ENCODE measurements at regions not wholly inside any gene's neighbourhood (a gene's known extent, or its start where the extent isn't known, plus 50 kb on each side); places are given as distances from the start of the nearest gene placed in this dataset.

GRCh38 chr4:128556756-128557155 lies 252.7 kb upstream of the JADE1 start:
- Histone ChIP-seq H3K27me3 (no peaks in the 10 kb centered on the region), H3K9me3 (peaks cover 0 to under 1% (median 0%) of the 10 kb centered on the region in 12 donors), H3K4me1 (peaks cover 0 to 26% (median 14%) of the 10 kb centered on the region in 12 donors), H3K4me3 (no peak overlapping the region), H3K36me3 (no peaks in the 10 kb centered on the region), H3K27ac (no peak overlapping the region)
- ATAC-seq (no peak), DNase-seq (no peak)
- 86 to 94% (median 88%) methylated on average over 3 of the region's 3 CpGs for WGBS, 4 donors
- TF ChIP-seq POLR2A (IDR thresholded peaks at IDR 0.05): no peak
- TF ChIP-seq CTCF (IDR thresholded peaks at IDR 0.05): no peak
- intact Hi-C loops (cut with DNase I): loop anchor here in 4 of 10 donors (5.0 to 10.0 kb wide), 4 partner anchors 89 to 172 kb away; no protein-coding TSS in a partner anchor

DNA sequence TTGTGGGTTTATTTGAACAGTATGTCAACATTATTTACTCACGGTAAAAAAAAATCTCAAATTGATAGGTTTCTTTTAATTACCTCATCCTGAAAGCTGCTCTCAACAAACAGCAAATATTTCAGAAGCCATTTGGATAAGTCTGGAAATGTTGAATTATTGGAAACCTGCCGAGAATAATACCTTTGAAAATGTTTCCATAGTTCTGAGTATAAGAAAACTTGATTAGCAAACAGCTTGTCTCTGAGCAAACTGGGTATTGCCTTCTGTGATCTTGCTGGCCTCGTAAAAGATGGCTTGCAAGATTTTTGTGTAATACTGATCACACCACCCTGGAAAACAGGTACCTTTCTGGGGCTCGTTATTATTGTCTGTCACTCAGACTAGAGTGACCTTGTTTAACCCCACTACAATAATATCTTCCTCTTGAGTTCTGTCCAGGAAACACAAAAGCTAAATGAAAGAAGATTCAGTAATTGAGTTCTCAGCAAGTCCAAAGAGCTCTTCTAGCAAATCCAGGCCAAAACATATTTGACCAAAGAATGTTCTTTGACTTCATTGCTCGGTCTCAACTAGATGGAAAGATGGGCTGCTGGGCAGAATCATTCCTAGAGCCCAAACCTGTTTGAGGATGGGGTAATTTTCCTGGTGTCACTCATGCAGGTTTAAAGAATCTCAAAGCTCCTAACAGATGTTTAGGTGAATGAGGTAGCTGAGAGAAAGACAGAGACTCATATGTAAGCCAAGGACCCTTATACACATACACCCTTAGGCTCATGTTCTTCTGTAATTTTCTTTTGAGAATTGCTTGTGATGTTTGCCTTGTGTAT lies 255.6 kb upstream of the JADE1 start:
- WGBS, 4 donors: 15 to 28% (median 21%) methylated on average over 5 of the region's 5 CpGs
- TF ChIP-seq POLR2A (IDR thresholded peaks at IDR 0.05): no peak
- no peak for TF ChIP-seq CTCF (IDR thresholded peaks at IDR 0.05)
- peak in 2 of 4 donors; percentile 30 to 37 for ATAC-seq

GRCh38 chr4:128552586-128552907 lies 257.0 kb upstream of the JADE1 start:
- DNase-seq: no peak
- TF ChIP-seq CTCF (IDR thresholded peaks at IDR 0.05) (no peak), POLR2A (IDR thresholded peaks at IDR 0.05) (no peak)
- WGBS, 4 donors: 88 to 95% (median 90%) methylated on average over 4 of the region's 4 CpGs
- peaks cover 0 to 17% (median 12%) of the 10 kb centered on the region in 12 donors for H3K4me1 ChIP-seq
- intact Hi-C loops (cut with DNase I): loop anchor here in 7 of 10 donors (2.0 to 10.0 kb wide), 7 partner anchors 84 to 265 kb away; partner anchors contain the start of gene PGRMC2 (in 1 of the 7)
- H3K9me3 ChIP-seq: peaks cover 0 to 9% (median 0%) of the 10 kb centered on the region in 12 donors
- peak overlapping the region in 10 of 12 donors; percentile 86 to 95 (median 89) for H3K27ac ChIP-seq
- ATAC-seq: no peak
- H3K4me3 ChIP-seq: peak overlapping the region in 10 of 12 donors; percentile 50 to 73 (median 60)
- H3K27me3 ChIP-seq: no peaks in the 10 kb centered on the region
- no peaks in the 10 kb centered on the region for H3K36me3 ChIP-seq

More for the DNA sequence above, 255.6 kb upstream of the JADE1 start:
- H3K27me3 ChIP-seq: no peaks in the 10 kb centered on the region
- H3K36me3 ChIP-seq: no peaks in the 10 kb centered on the region
- H3K4me1 ChIP-seq: peaks cover 0 to 17% (median 12%) of the 10 kb centered on the region in 12 donors
- intact Hi-C loops (cut with DNase I): loop anchor here in 7 of 10 donors (2.0 to 10.0 kb wide), 7 partner anchors 85 to 267 kb away; partner anchors contain the start of gene PGRMC2 (in 1 of the 7)
- peaks cover 0 to 9% (median 0%) of the 10 kb centered on the region in 12 donors for H3K9me3 ChIP-seq
- no peak for DNase-seq
- peak overlapping the region; percentile 80 to 95 (median 88) for H3K27ac ChIP-seq
- H3K4me3 ChIP-seq: peak overlapping the region; percentile 21 to 73 (median 58)

DNA sequence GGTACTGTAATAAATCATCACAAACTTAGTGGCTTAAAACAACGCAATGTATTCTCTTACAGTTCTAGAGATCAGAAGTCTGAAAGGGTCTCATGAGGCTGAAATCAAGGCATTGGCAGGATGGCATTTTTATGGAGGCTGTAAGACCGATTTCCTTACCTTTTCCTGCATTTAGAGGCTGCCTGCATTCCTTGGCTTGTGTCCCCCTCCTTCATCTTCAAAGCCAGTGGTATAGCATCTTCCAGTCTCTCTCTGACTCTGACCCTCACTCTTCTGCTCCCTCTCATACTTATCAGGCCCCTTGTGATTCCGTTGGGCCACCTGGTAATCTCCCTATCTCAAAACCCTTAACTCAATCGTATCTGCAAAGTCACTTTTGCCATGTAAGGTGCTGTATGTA lies 258.2 kb upstream of the JADE1 start:
- intact Hi-C loops (cut with DNase I): loop anchor here in 6 of 10 donors (5.0 to 10.0 kb wide), 6 partner anchors 86 to 264 kb away; partner anchors contain the start of gene PGRMC2 (in 1 of the 6)
- ATAC-seq (no peak), DNase-seq (no peak)
- no peak for TF ChIP-seq CTCF (IDR thresholded peaks at IDR 0.05)
- no peak for TF ChIP-seq POLR2A (IDR thresholded peaks at IDR 0.05)
- Histone ChIP-seq H3K9me3 (peaks cover 0 to 9% (median 0%) of the 10 kb centered on the region in 12 donors), H3K4me1 (peaks cover 0 to 17% (median 12%) of the 10 kb centered on the region in 12 donors), H3K27me3 (no peaks in the 10 kb centered on the region), H3K4me3 (no peak overlapping the region), H3K27ac (no peak overlapping the region), H3K36me3 (no peaks in the 10 kb centered on the region)
- WGBS, 4 donors: 96 to 98% (median 97%) methylated on average over 4 of the region's 4 CpGs

All from heart left ventricle (tissue), 16 donors.